Stimulated activated naive B cell treated with anti-CD40 and anti-IgM and Interleukin-4, amounts not matched to agents 10 μg/mL and 1 μg/mL and 100 μg/mL, for 72 hours (primary cell): ENCODE measurements at regions not wholly inside any gene's neighbourhood (a gene's known extent, or its start where the extent isn't known, plus 50 kb on each side); places are given as distances from the start of the nearest gene placed in this dataset.

ENCODE experiments used
- ATAC-seq, 2 donors: fragments of 150-1000 bp; cut with Tn5 transposase; replicated peaks; 2 replicates each; pipeline ENCODE4 v1.10.0; 2021; ENCODE audit warnings: moderate library complexity in 1 of 2
- DNase-seq: peaks from one replicate; pipeline ENCODE4 v3.0.0; 2021
- H3K27ac Mint-ChIP-seq: one replicate; pipeline ENCODE4 v1.8.0; 2022; ENCODE audit warnings: mild to moderate bottlenecking, mixed read lengths
- H3K27me3 Mint-ChIP-seq, 2 donors: one replicate each; pipeline ENCODE4 v1.8.0; 2022; ENCODE audit warnings: mixed read lengths in 2 of 2
- H3K36me3 Mint-ChIP-seq, 2 donors: one replicate each; pipeline ENCODE4 v1.8.0; 2022; ENCODE audit warnings: mixed read lengths in 2 of 2, mild to moderate bottlenecking in 1 of 2
- H3K4me1 Mint-ChIP-seq, 2 donors: one replicate each; pipeline ENCODE4 v1.8.0; 2022; ENCODE audit warnings: mixed read lengths in 2 of 2, mild to moderate bottlenecking in 1 of 2
- H3K4me3 Mint-ChIP-seq, 2 donors: one replicate each; pipeline ENCODE4 v1.8.0; 2022; ENCODE audit warnings: mild to moderate bottlenecking in 2 of 2, mixed read lengths in 2 of 2, moderate library complexity in 1 of 2
- H3K9me3 Mint-ChIP-seq, 2 donors: one replicate each; pipeline ENCODE4 v1.8.0; 2022; ENCODE audit warnings: mixed read lengths in 2 of 2, mild to moderate bottlenecking in 1 of 2

- Mint-ChIP-seq H3K4me3 (no peak overlapping the region), H3K36me3 (no peaks in the 10 kb centered on the region), H3K4me1 (no peaks in the 10 kb centered on the region), H3K27ac (no peak overlapping the region), H3K27me3 (no peaks in the 10 kb centered on the region), H3K9me3 (peaks cover 3 to 4% of the 10 kb centered on the region in 2 donors)
- ATAC-seq = no peak
- no peak for DNase-seq
Observed at GRCh38 chr6:93562582-93562981, 143.2 kb upstream of the EPHA7 start.

GRCh38 chr6:93555292-93555691, 135.9 kb upstream of the EPHA7 start:
- ATAC-seq (no peak), DNase-seq (no peak)
- no peaks in the 10 kb centered on the region for H3K36me3 Mint-ChIP-seq
- H3K4me1 Mint-ChIP-seq = no peaks in the 10 kb centered on the region
- H3K27ac Mint-ChIP-seq = no peak overlapping the region
- H3K4me3 Mint-ChIP-seq = no peak overlapping the region
- no peaks in the 10 kb centered on the region for H3K9me3 Mint-ChIP-seq
- H3K27me3 Mint-ChIP-seq = no peaks in the 10 kb centered on the region

- no peaks in the 10 kb centered on the region for H3K4me1 Mint-ChIP-seq
- H3K27ac Mint-ChIP-seq = no peak overlapping the region
- no peaks in the 10 kb centered on the region for H3K9me3 Mint-ChIP-seq
- ATAC-seq (no peak), DNase-seq (no peak)
- H3K36me3 Mint-ChIP-seq = no peaks in the 10 kb centered on the region
- H3K4me3 Mint-ChIP-seq = no peak overlapping the region
- no peaks in the 10 kb centered on the region for H3K27me3 Mint-ChIP-seq
Observed at GRCh38 chr6:93554018-93554417, 134.7 kb upstream of the EPHA7 start.

- no peak overlapping the region for H3K27ac Mint-ChIP-seq
- H3K4me1 Mint-ChIP-seq = no peaks in the 10 kb centered on the region
- no peak overlapping the region for H3K4me3 Mint-ChIP-seq
- DNase-seq (no peak), ATAC-seq (no peak)
- H3K36me3 Mint-ChIP-seq = no peaks in the 10 kb centered on the region
- H3K27me3 Mint-ChIP-seq = no peaks in the 10 kb centered on the region
- H3K9me3 Mint-ChIP-seq = peaks cover 7 to 14% of the 10 kb centered on the region in 2 donors
Observed at GRCh38 chr6:93550551-93551276, 131.4 kb upstream of the EPHA7 start.

GRCh38 chr6:93549868-93550267, 130.5 kb upstream of the EPHA7 start:
- Mint-ChIP-seq H3K27me3 (no peaks in the 10 kb centered on the region), H3K4me3 (no peak overlapping the region), H3K4me1 (no peaks in the 10 kb centered on the region), H3K27ac (no peak overlapping the region), H3K9me3 (peaks cover 7 to 18% of the 10 kb centered on the region in 2 donors), H3K36me3 (no peaks in the 10 kb centered on the region)
- DNase-seq (no peak), ATAC-seq (no peak)

GRCh38 chr6:93524671-93525451, 105.5 kb upstream of the EPHA7 start:
- ATAC-seq (no peak), DNase-seq (no peak)
- H3K27ac Mint-ChIP-seq = no peak overlapping the region
- H3K9me3 Mint-ChIP-seq = no peaks in the 10 kb centered on the region
- H3K36me3 Mint-ChIP-seq = no peaks in the 10 kb centered on the region
- no peaks in the 10 kb centered on the region for H3K4me1 Mint-ChIP-seq
- H3K27me3 Mint-ChIP-seq = no peaks in the 10 kb centered on the region
- no peak overlapping the region for H3K4me3 Mint-ChIP-seq

- H3K4me1 Mint-ChIP-seq = no peaks in the 10 kb centered on the region
- no peak overlapping the region for H3K4me3 Mint-ChIP-seq
- ATAC-seq = no peak
- DNase-seq = no peak
- H3K9me3 Mint-ChIP-seq = peaks cover 0 to 2% of the 10 kb centered on the region in 2 donors
- no peak overlapping the region for H3K27ac Mint-ChIP-seq
- no peaks in the 10 kb centered on the region for H3K27me3 Mint-ChIP-seq
- H3K36me3 Mint-ChIP-seq = no peaks in the 10 kb centered on the region
Observed at GRCh38 chr6:93523365-93523764, 104.0 kb upstream of the EPHA7 start.

GRCh38 chr6:93516441-93516840, 97.1 kb upstream of the EPHA7 start:
- ATAC-seq = no peak
- no peak overlapping the region for H3K4me3 Mint-ChIP-seq
- no peaks in the 10 kb centered on the region for H3K4me1 Mint-ChIP-seq
- H3K27ac Mint-ChIP-seq = no peak overlapping the region
- DNase-seq = no peak
- no peaks in the 10 kb centered on the region for H3K36me3 Mint-ChIP-seq
- no peaks in the 10 kb centered on the region for H3K27me3 Mint-ChIP-seq
- peaks cover 0 to 2% of the 10 kb centered on the region in 2 donors for H3K9me3 Mint-ChIP-seq

- no peaks in the 10 kb centered on the region for H3K36me3 Mint-ChIP-seq
Observed at GRCh38 chr6:93515736-93516135, 96.4 kb upstream of the EPHA7 start.

GRCh38 chr6:93498713-93499112, 79.4 kb upstream of the EPHA7 start:
- no peaks in the 10 kb centered on the region for H3K36me3 Mint-ChIP-seq

More at GRCh38 chr6:93515736-93516135, 96.4 kb upstream of the EPHA7 start:
- H3K27ac Mint-ChIP-seq = no peak overlapping the region
- ATAC-seq = no peak
- H3K4me3 Mint-ChIP-seq = no peak overlapping the region
- no peaks in the 10 kb centered on the region for H3K4me1 Mint-ChIP-seq
- peaks cover 0 to 2% of the 10 kb centered on the region in 2 donors for H3K9me3 Mint-ChIP-seq
- DNase-seq = no peak
- no peaks in the 10 kb centered on the region for H3K27me3 Mint-ChIP-seq

GRCh38 chr6:93496548-93496947, 77.2 kb upstream of the EPHA7 start:
- Mint-ChIP-seq H3K36me3 (no peaks in the 10 kb centered on the region), H3K27ac (no peak overlapping the region), H3K4me1 (no peaks in the 10 kb centered on the region), H3K9me3 (peaks cover 0 to 3% of the 10 kb centered on the region in 2 donors), H3K4me3 (no peak overlapping the region), H3K27me3 (no peaks in the 10 kb centered on the region)
- no peak for ATAC-seq
- no peak for DNase-seq

More at GRCh38 chr6:93498713-93499112, 79.4 kb upstream of the EPHA7 start:
- Mint-ChIP-seq H3K27me3 (no peaks in the 10 kb centered on the region), H3K27ac (no peak overlapping the region), H3K4me3 (no peak overlapping the region), H3K4me1 (no peaks in the 10 kb centered on the region), H3K9me3 (peaks cover 0 to 3% of the 10 kb centered on the region in 2 donors)
- DNase-seq (no peak), ATAC-seq (no peak)

GRCh38 chr6:93494057-93494456, 74.7 kb upstream of the EPHA7 start:
- Mint-ChIP-seq H3K36me3 (no peaks in the 10 kb centered on the region), H3K27me3 (no peaks in the 10 kb centered on the region), H3K9me3 (peaks cover 0 to 4% of the 10 kb centered on the region in 2 donors), H3K27ac (no peak overlapping the region), H3K4me1 (no peaks in the 10 kb centered on the region), H3K4me3 (no peak overlapping the region)
- no peak for ATAC-seq
- no peak for DNase-seq

GRCh38 chr6:93474733-93475179, 55.4 kb upstream of the EPHA7 start:
- ATAC-seq (no peak), DNase-seq (no peak)
- H3K4me1 Mint-ChIP-seq = no peaks in the 10 kb centered on the region
- no peaks in the 10 kb centered on the region for H3K27me3 Mint-ChIP-seq
- H3K36me3 Mint-ChIP-seq = no peaks in the 10 kb centered on the region
- H3K9me3 Mint-ChIP-seq = peaks cover 0 to 4% of the 10 kb centered on the region in 2 donors
- H3K27ac Mint-ChIP-seq = no peak overlapping the region
- H3K4me3 Mint-ChIP-seq = no peak overlapping the region

- Mint-ChIP-seq H3K27me3 (no peaks in the 10 kb centered on the region), H3K4me3 (no peak overlapping the region), H3K4me1 (no peaks in the 10 kb centered on the region), H3K27ac (no peak overlapping the region), H3K36me3 (no peaks in the 10 kb centered on the region), H3K9me3 (peaks cover 1 to 4% of the 10 kb centered on the region in 2 donors)
- no peak for DNase-seq
- ATAC-seq = no peak
Observed at GRCh38 chr6:93471281-93471680, 51.9 kb upstream of the EPHA7 start.
